Osteoblast (primary cell): ENCODE measurements at regions not wholly inside any gene's neighbourhood (a gene's known extent, or its start where the extent isn't known, plus 50 kb on each side); places are given as distances from the start of the nearest gene placed in this dataset.

Source experiments
- DNase-seq: peaks from one replicate; pipeline ENCODE4 v3.0.0; 2011; ENCODE audit warnings: low spot score, mixed read lengths; ENCODE audit not compliant: insufficient read length; ENCODE audit errors: missing footprints
- H2AFZ ChIP-seq: 2 replicates; pipeline ENCODE4 v1.6.0; 2011; ENCODE audit warnings: mild to moderate bottlenecking, low read length
- H3K27ac ChIP-seq: 2 replicates; pipeline ENCODE4 v1.5.1; 2011; ENCODE audit warnings: mild to moderate bottlenecking, low read depth, low read length, moderate library complexity
- H3K27me3 ChIP-seq: 2 replicates; pipeline ENCODE4 v1.6.0; 2012; ENCODE audit warnings: mild to moderate bottlenecking, control low read depth, inconsistent platforms, low read length, moderate library complexity; ENCODE audit not compliant: insufficient read depth
- H3K36me3 ChIP-seq: 2 replicates; pipeline ENCODE4 v1.5.1; 2011; ENCODE audit warnings: mild to moderate bottlenecking, low read length, control low read depth, moderate library complexity; ENCODE audit not compliant: insufficient read depth
- H3K4me1 ChIP-seq: 2 replicates; pipeline ENCODE4 v1.5.1; 2011; ENCODE audit warnings: mild to moderate bottlenecking, low read length, control low read depth, moderate library complexity; ENCODE audit not compliant: insufficient read depth
- H3K4me2 ChIP-seq: 2 replicates; pipeline ENCODE4 v1.6.0; 2011; ENCODE audit warnings: mild to moderate bottlenecking, low read length; ENCODE audit not compliant: insufficient read depth
- H3K4me3 ChIP-seq: fragments of 200-600 bp; sonication (generic); 3 replicates; pipeline ENCODE4 v1.5.1; 2012; ENCODE audit warnings: mild to moderate bottlenecking, low read length, inconsistent platforms; ENCODE audit not compliant: insufficient read depth
- H3K79me2 ChIP-seq: 2 replicates; pipeline ENCODE4 v1.6.0; 2012; ENCODE audit warnings: mild to moderate bottlenecking, low read length, control low read depth, inconsistent platforms; ENCODE audit not compliant: insufficient read depth
- H3K9me3 ChIP-seq: 2 replicates; pipeline ENCODE4 v1.5.1; 2011; ENCODE audit warnings: low read depth, low read length, control low read depth
- H4K20me1 ChIP-seq: 2 replicates; pipeline ENCODE4 v1.6.0; 2012; ENCODE audit warnings: mild to moderate bottlenecking, low read length, control low read depth; ENCODE audit not compliant: insufficient read depth
- TF ChIP-seq, protein P1 (sequence below): IDR thresholded peaks from 2 replicates; pipeline ENCODE4 v1.5.1; 2011; ENCODE audit warnings: mild to moderate bottlenecking, low read depth, low read length, moderate library complexity; ENCODE audit errors: extremely low read depth

DNA sequence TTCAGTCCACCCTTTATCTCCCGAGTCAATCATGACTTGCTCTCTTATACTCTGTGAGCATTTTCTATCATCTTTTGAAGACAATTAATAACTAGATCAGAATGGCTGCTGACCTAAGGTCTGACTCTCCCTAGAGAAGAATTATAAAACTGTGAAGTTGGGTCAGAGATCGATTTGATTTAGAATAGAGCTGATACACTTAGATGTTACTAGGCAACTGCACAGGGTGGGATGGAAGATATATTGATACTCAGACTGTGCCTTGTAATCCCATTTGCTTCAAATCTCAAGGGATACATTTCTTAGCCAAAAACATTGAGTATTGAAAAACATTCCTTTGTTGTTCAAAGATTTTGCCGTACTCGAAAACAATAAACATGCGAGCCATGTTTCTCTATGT, 106.0 kb upstream of the NMUR2 start:
- no peaks in the 10 kb centered on the region for H3K9me3 ChIP-seq
- H3K4me3 ChIP-seq = no peak overlapping the region
- H4K20me1 ChIP-seq = no peaks in the 10 kb centered on the region
- no peak overlapping the region for H3K27ac ChIP-seq
- H3K4me1 ChIP-seq = no peaks in the 10 kb centered on the region
- TF ChIP-seq, protein P1, sequence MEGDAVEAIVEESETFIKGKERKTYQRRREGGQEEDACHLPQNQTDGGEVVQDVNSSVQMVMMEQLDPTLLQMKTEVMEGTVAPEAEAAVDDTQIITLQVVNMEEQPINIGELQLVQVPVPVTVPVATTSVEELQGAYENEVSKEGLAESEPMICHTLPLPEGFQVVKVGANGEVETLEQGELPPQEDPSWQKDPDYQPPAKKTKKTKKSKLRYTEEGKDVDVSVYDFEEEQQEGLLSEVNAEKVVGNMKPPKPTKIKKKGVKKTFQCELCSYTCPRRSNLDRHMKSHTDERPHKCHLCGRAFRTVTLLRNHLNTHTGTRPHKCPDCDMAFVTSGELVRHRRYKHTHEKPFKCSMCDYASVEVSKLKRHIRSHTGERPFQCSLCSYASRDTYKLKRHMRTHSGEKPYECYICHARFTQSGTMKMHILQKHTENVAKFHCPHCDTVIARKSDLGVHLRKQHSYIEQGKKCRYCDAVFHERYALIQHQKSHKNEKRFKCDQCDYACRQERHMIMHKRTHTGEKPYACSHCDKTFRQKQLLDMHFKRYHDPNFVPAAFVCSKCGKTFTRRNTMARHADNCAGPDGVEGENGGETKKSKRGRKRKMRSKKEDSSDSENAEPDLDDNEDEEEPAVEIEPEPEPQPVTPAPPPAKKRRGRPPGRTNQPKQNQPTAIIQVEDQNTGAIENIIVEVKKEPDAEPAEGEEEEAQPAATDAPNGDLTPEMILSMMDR = no peak
- no peak overlapping the region for H3K4me2 ChIP-seq
- no peak for DNase-seq
- no peaks in the 10 kb centered on the region for H3K79me2 ChIP-seq
- no peak overlapping the region for H2AFZ ChIP-seq
- H3K27me3 ChIP-seq = no peaks in the 10 kb centered on the region
- no peaks in the 10 kb centered on the region for H3K36me3 ChIP-seq

DNA sequence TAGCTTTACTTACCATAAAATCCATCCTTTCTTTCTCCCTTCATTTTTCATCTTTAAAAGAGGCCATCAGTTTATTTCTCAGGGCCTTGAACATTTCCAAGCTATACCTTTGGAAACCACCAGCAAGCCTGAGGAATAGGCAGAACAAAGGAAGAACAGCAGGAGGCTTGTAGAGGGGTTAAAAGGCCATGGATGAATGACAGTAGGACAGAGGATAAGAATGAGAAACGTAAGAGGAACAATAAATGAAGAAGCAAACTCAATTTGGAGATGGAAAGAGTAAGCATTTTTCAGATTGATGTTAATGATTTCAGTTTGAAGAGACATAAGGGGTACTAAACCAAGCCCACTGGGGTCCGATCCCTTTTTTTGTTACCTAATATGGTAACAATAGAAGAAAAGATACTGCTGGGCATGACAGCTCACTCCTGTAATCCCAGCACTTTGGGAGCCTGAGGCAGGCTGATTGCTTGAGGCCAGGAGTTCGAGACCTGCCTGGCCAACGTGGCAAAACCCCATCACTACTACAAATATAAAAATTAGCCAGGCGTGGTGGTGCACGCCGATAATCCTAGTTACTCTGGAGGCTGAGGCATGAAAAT, 106.6 kb upstream of the NMUR2 start:
- Histone ChIP-seq H3K27me3 (no peaks in the 10 kb centered on the region), H3K36me3 (no peaks in the 10 kb centered on the region), H3K4me1 (no peaks in the 10 kb centered on the region), H2AFZ (no peak overlapping the region), H3K4me2 (no peak overlapping the region), H3K4me3 (no peak overlapping the region), H4K20me1 (no peaks in the 10 kb centered on the region), H3K79me2 (no peaks in the 10 kb centered on the region), H3K9me3 (no peaks in the 10 kb centered on the region), H3K27ac (no peak overlapping the region)
- DNase-seq = no peak
- TF ChIP-seq, protein P1 = no peak

GRCh38 chr5:152514827-152515397, 109.8 kb upstream of the NMUR2 start:
- no peak overlapping the region for H2AFZ ChIP-seq
- no peak overlapping the region for H3K27ac ChIP-seq
- no peak overlapping the region for H3K4me3 ChIP-seq
- H3K79me2 ChIP-seq = no peaks in the 10 kb centered on the region
- H3K27me3 ChIP-seq = no peaks in the 10 kb centered on the region
- no peak for DNase-seq
- no peaks in the 10 kb centered on the region for H3K9me3 ChIP-seq
- H3K4me2 ChIP-seq = no peak overlapping the region
- TF ChIP-seq, protein P1 = peak; percentile 59
- H4K20me1 ChIP-seq = no peaks in the 10 kb centered on the region
- H3K4me1 ChIP-seq = no peaks in the 10 kb centered on the region
- no peaks in the 10 kb centered on the region for H3K36me3 ChIP-seq

- TF ChIP-seq, protein P1 = no peak
- no peak overlapping the region for H2AFZ ChIP-seq
- H3K4me2 ChIP-seq = no peak overlapping the region
- H3K27ac ChIP-seq = no peak overlapping the region
- H3K4me1 ChIP-seq = no peaks in the 10 kb centered on the region
- H3K36me3 ChIP-seq = no peaks in the 10 kb centered on the region
- no peaks in the 10 kb centered on the region for H3K79me2 ChIP-seq
- no peak overlapping the region for H3K4me3 ChIP-seq
- DNase-seq = no peak
- H3K27me3 ChIP-seq = no peaks in the 10 kb centered on the region
- H4K20me1 ChIP-seq = no peaks in the 10 kb centered on the region
- no peaks in the 10 kb centered on the region for H3K9me3 ChIP-seq
Measured at GRCh38 chr5:152523964-152524363, 118.9 kb upstream of the NMUR2 start.
